OCI-LY7 (cell line): ENCODE measurements at regions not wholly inside any gene's neighbourhood (a gene's known extent, or its start where the extent isn't known, plus 50 kb on each side); places are given as distances from the start of the nearest gene placed in this dataset.

Experiments
- BruUV-seq: library from RNA; stranded (reverse); fragments of 400-500 nt; replicated peaks from 2 replicates; lab custom pipeline; 2021; lab: Mats Ljungman, UMichigan
- CTCF ChIA-PET: fragments of 300-600 bp; sonication (Branson Sonifier 250); formaldehyde crosslinking; loops from one replicate; lab custom pipeline; 2022; ENCODE audit warnings: antibody characterized with exemption; ENCODE audit not compliant: unreplicated experiment; lab: Charles Lee
- POLR2A ChIA-PET: fragments of 300-600 bp; sonication (Branson Sonifier 250); formaldehyde crosslinking; loops from one replicate; lab custom pipeline; 2022; ENCODE audit warnings: antibody characterized with exemption; lab: Charles Lee
- DNase-seq: peaks from one replicate; pipeline ENCODE4 v3.0.0-alpha.2; 2015; ENCODE audit warnings: low spot score
- H2AFZ ChIP-seq: fragments of 200-600 bp; sonication (generic), shearing (Covaris generic); 2 replicates; pipeline ENCODE4 v1.6.1; 2014; ENCODE audit warnings: mild to moderate bottlenecking, antibody characterized with exemption, low read length, moderate library complexity
- H3K27ac ChIP-seq: fragments of 200-600 bp; sonication (generic); 2 replicates; pipeline ENCODE4 v1.5.1; 2014; ENCODE audit warnings: mixed run types, low read depth, mild to moderate bottlenecking, moderate library complexity, low read length, inconsistent platforms; ENCODE audit not compliant: poor library complexity, severe bottlenecking
- H3K36me3 ChIP-seq: fragments of 200-600 bp; sonication (generic); 2 replicates; pipeline ENCODE4 v1.6.1; 2014; ENCODE audit warnings: mild to moderate bottlenecking, antibody characterized with exemption, low read length, moderate library complexity, mixed read lengths; ENCODE audit not compliant: insufficient read depth
- H3K4me1 ChIP-seq: fragments of 200-600 bp; sonication (generic); 2 replicates; pipeline ENCODE4 v1.5.1; 2014; ENCODE audit warnings: mild to moderate bottlenecking, low read length; ENCODE audit not compliant: insufficient read depth, poor library complexity, severe bottlenecking
- H3K4me2 ChIP-seq: fragments of 200-600 bp; sonication (generic); 2 replicates; pipeline ENCODE4 v1.6.1; 2014; ENCODE audit warnings: mild to moderate bottlenecking, low read length
- H3K4me3 ChIP-seq: fragments of 200-600 bp; sonication (generic); 2 replicates; pipeline ENCODE4 v1.5.1; 2014; ENCODE audit warnings: mild to moderate bottlenecking, low read depth, low read length; ENCODE audit not compliant: poor library complexity, severe bottlenecking
- H3K79me2 ChIP-seq: fragments of 200-600 bp; sonication (generic); 2 replicates; pipeline ENCODE4 v1.6.1; 2016; ENCODE audit warnings: low read depth, mild to moderate bottlenecking, low read length, moderate library complexity, mixed read lengths; ENCODE audit not compliant: insufficient read depth
- H3K9me2 ChIP-seq: fragments of 200-600 bp; sonication (generic); 2 replicates; pipeline ENCODE4 v1.6.1; 2016; ENCODE audit warnings: mild to moderate bottlenecking, low read length, mixed read lengths; ENCODE audit not compliant: insufficient read depth
- H3K9me3 ChIP-seq: fragments of 200-600 bp; sonication (generic); 2 replicates; pipeline ENCODE4 v1.6.1; 2014; ENCODE audit warnings: mild to moderate bottlenecking, mixed run types, low read length, mixed read lengths
- H4K20me1 ChIP-seq: fragments of 200-600 bp; sonication (generic); 2 replicates; pipeline ENCODE4 v1.6.1; 2014; ENCODE audit warnings: mild to moderate bottlenecking, antibody characterized with exemption, low read length, moderate library complexity, mixed read lengths; ENCODE audit not compliant: insufficient read depth
- CTCF ChIP-seq: fragments of 200-600 bp; sonication (generic); conservative IDR thresholded peaks from 2 replicates; pipeline ENCODE4 v1.5.1; 2014; ENCODE audit warnings: mild to moderate bottlenecking, antibody characterized with exemption, low read length, moderate library complexity, mixed read lengths
- EZH2phosphoT487 ChIP-seq: fragments of 200-600 bp; sonication (generic); IDR thresholded peaks from 2 replicates; pipeline ENCODE4 v1.6.1; 2018; ENCODE audit warnings: low read depth, borderline replicate concordance, mild to moderate bottlenecking, mixed run types, antibody characterized with exemption, low read length, moderate library complexity, mixed read lengths
- intact Hi-C: fragments of 100-400 bp; cut with micrococcal nuclease; formaldehyde crosslinking; loops from one replicate; pipeline ENCODE4 v1.10.0; 2022; ENCODE audit not compliant: unreplicated experiment

GRCh38 chr2:240353944-240354343 is 81.5 kb upstream of the GPC1 start:
- no peak overlapping the region for H3K27ac ChIP-seq
- TF ChIP-seq EZH2phosphoT487 (no peak), CTCF (no peak)
- no peaks in the 10 kb centered on the region for H3K79me2 ChIP-seq
- no peak overlapping the region for H2AFZ ChIP-seq
- CTCF ChIA-PET = no interaction called here
- intact Hi-C loops = no loop called here
- H3K9me2 ChIP-seq = no peaks in the 10 kb centered on the region
- POLR2A ChIA-PET = no interaction called here
- no peaks in the 10 kb centered on the region for H3K9me3 ChIP-seq
- H3K36me3 ChIP-seq = no peaks in the 10 kb centered on the region
- no peak overlapping the region for H3K4me3 ChIP-seq
- H4K20me1 ChIP-seq = no peaks in the 10 kb centered on the region
- no TSS peak for BruUV-seq
- no peak overlapping the region for H3K4me2 ChIP-seq
- DNase-seq = no peak
- no peaks in the 10 kb centered on the region for H3K4me1 ChIP-seq

- CTCF ChIA-PET = no interaction called here
- no peak overlapping the region for H3K4me3 ChIP-seq
- intact Hi-C loops = no loop called here
- no peaks in the 10 kb centered on the region for H3K9me3 ChIP-seq
- no TSS peak for BruUV-seq
- no peak overlapping the region for H2AFZ ChIP-seq
- no peaks in the 10 kb centered on the region for H4K20me1 ChIP-seq
- H3K36me3 ChIP-seq = no peaks in the 10 kb centered on the region
- no peak overlapping the region for H3K4me2 ChIP-seq
- DNase-seq = no peak
- no peaks in the 10 kb centered on the region for H3K4me1 ChIP-seq
- POLR2A ChIA-PET = interaction anchor here (0.6 kb wide), 2 partner anchors 208 to 822 kb away, joined by 3 to 4 read pairs; no protein-coding TSS in a partner anchor
- TF ChIP-seq CTCF = no peak
- no peak for TF ChIP-seq EZH2phosphoT487
- no peaks in the 10 kb centered on the region for H3K79me2 ChIP-seq
- no peak overlapping the region for H3K27ac ChIP-seq
- no peaks in the 10 kb centered on the region for H3K9me2 ChIP-seq
Observed at GRCh38 chr2:240355001-240355891, 80.2 kb upstream of the GPC1 start.

GRCh38 chr2:240355962-240356361 is 79.5 kb upstream of the GPC1 start:
- intact Hi-C loops = no loop called here
- H2AFZ ChIP-seq = no peak overlapping the region
- H4K20me1 ChIP-seq = no peaks in the 10 kb centered on the region
- no peak overlapping the region for H3K4me2 ChIP-seq
- no peaks in the 10 kb centered on the region for H3K36me3 ChIP-seq
- CTCF ChIA-PET = no interaction called here
- no peaks in the 10 kb centered on the region for H3K4me1 ChIP-seq
- no peak for DNase-seq
- TF ChIP-seq CTCF (no peak), EZH2phosphoT487 (no peak)
- H3K9me3 ChIP-seq = no peaks in the 10 kb centered on the region
- BruUV-seq = no TSS peak
- H3K27ac ChIP-seq = no peak overlapping the region
- no peak overlapping the region for H3K4me3 ChIP-seq
- H3K79me2 ChIP-seq = no peaks in the 10 kb centered on the region
- no peaks in the 10 kb centered on the region for H3K9me2 ChIP-seq
- POLR2A ChIA-PET = interaction anchor here (0.6 kb wide), 1 partner anchor 821 kb away, joined by 3 read pairs; no protein-coding TSS in a partner anchor
